HEK293T (cell line): ENCODE measurements at regions not wholly inside any gene's neighbourhood (a gene's known extent, or its start where the extent isn't known, plus 50 kb on each side); places are given as distances from the start of the nearest gene placed in this dataset.

Source experiments
- ARNT ChIP-seq: fragments of 450-650 bp; IDR thresholded peaks from 2 replicates; pipeline ENCODE4 v1.6.1; 2017; ENCODE audit warnings: mild to moderate bottlenecking
- BHLHE40 ChIP-seq: fragments of 450-650 bp; IDR thresholded peaks from 2 replicates; pipeline ENCODE4 v1.6.1; 2016; ENCODE audit warnings: mild to moderate bottlenecking, moderate library complexity, borderline replicate concordance
- FOXA1 ChIP-seq: fragments of 450-650 bp; IDR thresholded peaks from 2 replicates; pipeline ENCODE4 v1.6.1; 2016; ENCODE audit warnings: mild to moderate bottlenecking
- FOXK2 ChIP-seq: fragments of 450-650 bp; IDR thresholded peaks from 2 replicates; pipeline ENCODE4 v1.6.1; 2016; ENCODE audit warnings: mild to moderate bottlenecking
- FOXM1 ChIP-seq: fragments of 450-650 bp; IDR thresholded peaks from 2 replicates; pipeline ENCODE4 v1.6.1; 2017; ENCODE audit warnings: mild to moderate bottlenecking, borderline replicate concordance
- HDGF ChIP-seq: fragments of 450-650 bp; IDR thresholded peaks from 2 replicates; pipeline ENCODE4 v1.6.1; 2017; ENCODE audit warnings: antibody characterized with exemption, borderline replicate concordance
- PKNOX1 ChIP-seq: fragments of 450-650 bp; IDR thresholded peaks from 2 replicates; pipeline ENCODE4 v1.6.1; 2016
- SP1 ChIP-seq: fragments of 450-650 bp; IDR thresholded peaks from 2 replicates; pipeline ENCODE4 v1.6.1; 2017
- SUZ12 ChIP-seq: fragments of 450-650 bp; IDR thresholded peaks from 2 replicates; pipeline ENCODE4 v1.6.1; 2016; ENCODE audit warnings: mild to moderate bottlenecking
- TARDBP ChIP-seq: fragments of 450-650 bp; IDR thresholded peaks from 2 replicates; pipeline ENCODE4 v1.6.1; 2016

DNA sequence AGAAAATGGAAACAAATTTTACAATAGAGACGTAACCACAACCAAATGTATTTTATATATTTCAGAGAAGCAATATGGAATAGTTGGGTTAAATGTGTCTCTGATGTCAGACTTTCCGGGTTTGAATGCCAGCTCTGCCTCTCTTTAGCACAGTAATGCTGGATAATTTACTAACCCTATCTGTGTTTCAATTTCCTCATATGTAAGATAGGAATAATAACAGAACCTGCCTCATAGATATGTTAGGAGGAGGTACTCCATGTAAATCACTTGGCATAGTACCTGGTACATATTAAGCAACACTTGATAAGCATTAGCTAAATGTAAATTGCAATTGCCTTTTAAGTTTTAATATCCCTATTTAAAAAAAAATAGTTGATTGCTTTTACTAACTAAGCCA is 231.3 kb upstream of the ZC3H15 start:
- no peak for TF ChIP-seq SUZ12
- TF ChIP-seq SP1, result no peak
- TF ChIP-seq PKNOX1, result no peak
- TF ChIP-seq TARDBP, result no peak
- no peak for TF ChIP-seq BHLHE40
- no peak for TF ChIP-seq HDGF
- no peak for TF ChIP-seq FOXA1
- TF ChIP-seq FOXK2, result no peak
- no peak for TF ChIP-seq FOXM1
- TF ChIP-seq ARNT, result no peak
